ENCODE measurements at regions not wholly inside any gene's neighbourhood (a gene's known extent, or its start where the extent isn't known, plus 50 kb on each side); places are given as distances from the start of the nearest gene placed in this dataset.
"Not testable (repeated sequence)": the region's sequence is repeated elsewhere in the genome, so short reads cannot be mapped to it uniquely, and the experiment has no call there.

- TF ChIP-seq POLR2A, CTCF (IDR thresholded peaks at IDR 0.05): not testable (repeated sequence)
Measured at GRCh38 chr9:61460860-61461259, 271.0 kb downstream of the SPATA31A7 start.

Data from thyroid gland (tissue), 4 donors.